ENCODE measurements at regions not wholly inside any gene's neighbourhood (a gene's known extent, or its start where the extent isn't known, plus 50 kb on each side); places are given as distances from the start of the nearest gene placed in this dataset.
"Not testable (repeated sequence)": the region's sequence is repeated elsewhere in the genome, so short reads cannot be mapped to it uniquely, and the experiment has no call there.

DNA sequence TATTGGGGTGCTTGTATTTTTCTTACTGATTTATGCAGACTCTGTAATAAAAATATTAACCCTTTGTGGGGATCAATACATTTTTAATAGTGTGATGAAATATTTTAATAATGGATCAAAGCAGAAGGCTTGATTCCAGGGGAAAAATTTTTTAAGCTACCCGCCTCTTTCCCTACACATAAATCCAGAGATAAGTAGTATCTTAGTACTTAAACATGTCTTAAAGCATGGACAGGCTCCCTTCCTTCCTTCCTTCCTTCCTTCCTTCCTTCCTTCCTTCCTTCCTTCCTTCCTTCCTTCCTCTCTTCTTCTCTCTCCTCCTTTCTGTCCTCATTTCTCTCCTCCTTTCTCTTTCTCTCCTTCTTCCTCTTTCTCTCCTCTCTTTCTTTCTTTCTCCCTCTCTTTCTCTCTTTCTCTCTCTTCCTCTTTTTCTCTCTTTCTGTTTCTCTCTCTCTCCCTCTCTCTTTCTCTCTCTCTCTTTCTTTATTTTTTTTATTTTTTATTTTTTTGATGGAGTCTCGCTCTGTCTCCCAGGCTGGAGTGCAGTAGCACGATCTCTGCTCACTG lies 78.0 kb upstream of the SPRY4 start:
- DNase-seq = no peak

DNA sequence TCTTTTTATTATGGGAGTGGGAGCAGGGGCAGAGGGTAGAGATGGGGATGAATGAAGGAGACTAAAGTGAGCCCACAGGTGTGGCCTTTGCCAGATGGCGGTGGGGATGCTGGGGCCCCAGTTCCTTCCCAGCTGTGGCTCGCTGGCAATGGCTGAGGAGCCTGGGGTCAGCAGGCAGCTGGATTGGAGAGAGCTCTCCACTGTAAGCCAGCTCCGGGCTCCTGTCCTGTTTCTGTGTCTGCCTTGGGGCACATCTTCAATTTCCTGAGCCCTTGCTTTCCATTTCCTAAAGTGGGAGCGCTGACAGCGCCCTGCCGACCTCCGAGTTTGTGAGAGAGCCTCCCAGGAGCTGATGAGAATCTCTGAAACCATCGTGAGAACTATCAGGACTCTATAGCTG lies 75.6 kb upstream of the SPRY4 start:
- no peak for DNase-seq

DNA sequence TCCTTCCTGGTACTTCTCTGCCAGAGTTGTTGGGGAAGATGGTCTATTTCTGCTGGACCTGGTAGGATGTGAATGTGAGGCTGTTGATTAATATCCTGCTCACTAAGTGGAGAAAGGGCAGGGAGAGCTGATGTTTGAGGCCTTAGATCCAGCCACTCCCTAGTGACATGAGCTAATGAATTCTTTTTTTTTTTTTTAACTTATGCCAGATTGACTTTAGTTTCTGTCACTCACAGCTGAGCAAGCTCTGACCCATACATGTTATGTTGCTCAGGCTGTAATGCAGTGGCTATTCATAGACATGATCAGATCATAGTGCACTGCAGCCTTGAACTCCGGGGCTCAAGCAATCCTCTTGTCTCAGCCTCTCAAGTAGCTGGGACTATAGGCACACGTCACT lies 75.1 kb upstream of the SPRY4 start:
- DNase-seq = no peak

- DNase-seq = no peak
Observed at GRCh38 chr5:142398730-142399055, 73.9 kb upstream of the SPRY4 start.

GRCh38 chr5:142398011-142398729 lies 73.3 kb upstream of the SPRY4 start:
- not testable (repeated sequence) for DNase-seq

GRCh38 chr5:142397178-142397577 lies 72.4 kb upstream of the SPRY4 start:
- DNase-seq = no peak

GRCh38 chr5:142396436-142397038 lies 71.7 kb upstream of the SPRY4 start:
- DNase-seq = no peak

GRCh38 chr5:142395334-142395733 lies 70.5 kb upstream of the SPRY4 start:
- no peak for DNase-seq

DNA sequence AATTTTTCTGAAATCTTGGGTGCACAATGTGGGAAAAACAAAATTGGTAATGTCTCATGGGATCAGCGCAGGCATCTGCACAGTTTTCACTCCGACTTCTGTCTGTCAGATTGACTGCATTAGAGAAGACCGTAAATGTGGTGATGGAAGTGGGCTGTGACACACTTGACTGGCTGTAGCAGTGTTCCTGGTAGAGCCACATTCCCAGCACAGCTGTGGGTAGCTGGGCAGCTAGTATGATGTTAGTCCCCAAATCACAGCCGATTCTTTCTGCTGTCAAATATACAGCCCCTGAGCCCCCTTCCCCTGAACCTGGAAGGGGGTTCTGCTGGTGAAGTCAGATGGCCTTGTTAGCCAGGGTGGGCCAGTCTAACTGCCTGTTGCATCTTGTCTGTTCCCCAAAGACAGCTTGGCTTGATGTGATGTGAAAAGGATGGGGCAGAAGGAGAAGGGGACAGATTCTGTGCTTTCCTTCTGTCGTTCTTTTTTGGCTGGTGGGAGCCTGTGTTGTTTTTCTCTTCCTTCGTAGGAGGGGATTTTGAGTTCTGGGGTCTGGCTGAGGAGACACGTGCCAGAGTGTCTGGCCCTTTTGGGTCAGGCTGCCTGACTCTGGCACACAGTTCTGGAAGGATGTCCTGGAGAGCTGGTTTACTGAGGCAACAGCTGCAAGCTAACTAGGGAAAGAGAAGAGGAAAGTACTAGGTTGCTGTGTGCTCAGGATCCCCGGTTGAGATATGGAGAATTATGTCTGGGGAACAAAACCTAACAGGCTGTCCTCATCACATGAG lies 66.4 kb upstream of the SPRY4 start:
- no peak for DNase-seq

- no peak for DNase-seq
Observed at GRCh38 chr5:142390334-142390733, 65.5 kb upstream of the SPRY4 start.

DNA sequence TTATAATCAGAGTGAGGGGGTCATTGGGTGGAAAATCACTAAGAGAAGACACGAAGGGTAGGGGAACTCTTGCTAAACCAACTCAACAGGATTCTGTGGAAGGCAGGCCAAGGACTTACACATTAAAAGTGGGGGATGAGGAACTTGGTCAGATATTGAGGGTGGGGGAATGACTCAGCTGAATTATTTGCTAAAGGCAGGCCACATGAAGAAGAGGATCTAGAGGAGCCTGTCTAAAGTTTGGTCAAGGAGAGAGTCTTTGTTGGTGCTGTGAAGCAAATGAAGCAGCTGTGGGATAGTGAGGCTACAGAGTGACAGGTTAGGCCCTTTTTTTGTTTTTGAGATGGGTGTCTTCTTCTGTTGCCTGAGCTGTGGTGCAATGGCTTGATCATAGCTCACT lies 63.9 kb upstream of the SPRY4 start:
- no peak for DNase-seq

- no peak for DNase-seq
Observed at GRCh38 chr5:142387024-142387682, 62.3 kb upstream of the SPRY4 start.

- no peak for DNase-seq
Observed at GRCh38 chr5:142386137-142387023, 61.6 kb upstream of the SPRY4 start.

GRCh38 chr5:142385194-142385593 lies 60.4 kb upstream of the SPRY4 start:
- no peak for DNase-seq

GRCh38 chr5:142384014-142384413 lies 59.2 kb upstream of the SPRY4 start:
- DNase-seq = no peak

DNA sequence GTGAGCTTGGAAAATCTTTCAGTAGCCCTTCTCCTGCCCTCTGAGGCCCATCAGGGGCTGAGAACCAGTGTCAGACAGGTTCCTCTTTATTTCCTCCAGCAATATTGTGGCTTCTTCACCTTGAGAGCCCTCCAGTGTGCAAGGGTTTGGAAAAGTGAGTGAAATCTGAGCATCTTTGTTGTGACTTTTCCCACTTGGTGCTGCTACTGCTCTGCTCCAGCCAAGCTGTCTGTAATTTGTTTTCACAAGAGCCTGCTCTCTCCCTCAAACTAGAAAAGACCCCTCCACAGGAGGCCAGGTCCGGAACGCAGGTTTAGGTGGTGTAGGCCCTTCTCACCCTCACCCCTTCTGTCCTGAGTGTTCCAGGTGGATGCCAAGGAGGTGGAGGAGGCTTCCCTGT lies 57.4 kb upstream of the SPRY4 start:
- DNase-seq = no peak

DNA sequence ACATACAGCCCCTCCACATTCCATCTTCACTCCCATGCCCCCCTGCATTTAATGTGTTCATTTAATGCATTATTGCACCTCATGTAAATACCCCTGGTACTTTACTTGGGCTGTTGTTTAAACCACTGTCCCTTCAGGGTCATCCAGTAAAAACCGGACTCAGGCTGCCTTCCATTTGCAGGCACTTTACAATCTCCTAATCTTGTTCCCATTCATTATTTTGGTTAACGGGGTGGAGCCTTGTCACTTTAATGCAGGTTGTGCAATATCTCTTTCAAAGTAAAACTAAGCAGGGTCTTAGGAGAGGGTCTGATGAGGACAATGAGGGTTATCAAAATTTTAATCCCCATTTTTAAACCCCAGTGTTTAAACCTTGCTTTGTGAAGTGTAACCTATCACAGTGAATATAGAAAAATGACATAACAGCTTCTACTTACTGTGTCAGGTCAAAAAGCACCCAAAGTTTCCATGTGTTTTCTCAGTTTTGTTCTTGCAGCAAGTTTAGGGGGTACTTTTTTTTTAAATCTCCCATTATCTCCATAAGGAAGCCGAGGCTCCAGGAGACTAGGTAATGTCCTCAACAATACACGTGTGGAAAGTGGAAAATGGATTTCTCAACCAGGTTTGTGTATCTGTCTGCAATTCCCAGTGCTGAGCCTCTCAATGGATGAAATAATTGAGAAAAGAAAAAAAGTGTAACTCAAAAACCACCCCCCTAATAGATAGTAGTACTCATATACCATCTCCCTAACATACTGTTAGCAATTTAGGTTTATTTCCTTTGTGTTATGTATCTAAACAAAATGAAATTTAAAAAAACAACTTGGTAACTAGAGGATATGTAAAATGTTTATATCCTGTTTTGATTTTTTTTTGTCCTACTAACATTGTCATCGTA lies 54.2 kb upstream of the SPRY4 start:
- no peak for DNase-seq

GRCh38 chr5:142375944-142376411 lies 51.2 kb upstream of the SPRY4 start:
- no peak for DNase-seq

All from NCI-H1436 (cell line).